ENCODE measurements at regions not wholly inside any gene's neighbourhood (a gene's known extent, or its start where the extent isn't known, plus 50 kb on each side); places are given as distances from the start of the nearest gene placed in this dataset.

GRCh38 chr3:148532774-148533173 lies 164.9 kb upstream of the AGTR1 start:
- no peak for TF ChIP-seq CTCF (IDR thresholded peaks at IDR 0.05)

- no peak for TF ChIP-seq CTCF (IDR thresholded peaks at IDR 0.05)
Measured at GRCh38 chr3:148534089-148534988, 163.4 kb upstream of the AGTR1 start.

- no peak for TF ChIP-seq CTCF (IDR thresholded peaks at IDR 0.05)
Measured at GRCh38 chr3:148535001-148535400, 162.7 kb upstream of the AGTR1 start.

GRCh38 chr3:148540266-148540665 lies 157.4 kb upstream of the AGTR1 start:
- no peak for TF ChIP-seq CTCF (IDR thresholded peaks at IDR 0.05)

- no peak for TF ChIP-seq CTCF (IDR thresholded peaks at IDR 0.05)
Measured at GRCh38 chr3:148540851-148541250, 156.9 kb upstream of the AGTR1 start.

- TF ChIP-seq CTCF (IDR thresholded peaks at IDR 0.05): no peak
Measured at GRCh38 chr3:148546959-148547358, 150.7 kb upstream of the AGTR1 start.

- no peak for TF ChIP-seq CTCF (IDR thresholded peaks at IDR 0.05)
Measured at GRCh38 chr3:148551767-148552260, 145.9 kb upstream of the AGTR1 start.
